Heart left ventricle (tissue), 13 donors: ENCODE measurements at regions not wholly inside any gene's neighbourhood (a gene's known extent, or its start where the extent isn't known, plus 50 kb on each side); places are given as distances from the start of the nearest gene placed in this dataset.

Experiments used
- POLR2A ChIP-seq, 2 donors: fragments of 450-650 bp; IDR thresholded peaks; one replicate each; pipeline ENCODE4 v1.6.1; 2017; ENCODE audit warnings: antibody characterized with exemption in 2 of 2, mild to moderate bottlenecking in 2 of 2, moderate library complexity in 2 of 2
- TF ChIP-seq, protein P1 (sequence below), 12 donors: fragments of 200-600 bp; sonication (generic) in 4 of 12; IDR thresholded peaks; one replicate each; pipeline versions ENCODE4 v1.5.0 to v1.8.0; 2018 to 2022; ENCODE audit warnings: antibody characterized with exemption in 12 of 12, mild to moderate bottlenecking in 5 of 12
- donor health status: ischemic (EF 13 %, LVEDD 7.1; RV severe dilation, severe dysfunction).
- donor health status: DM: no; HTN: yes; CAD: no.
- donor health status: DM: no; HTN: no; CAD: no.
- donor health status: ischemic (EF 25% LVEDD 6.9; RV normal size, moderate dysfunction).
- donor health status: ischemic (EF 25% LVEDD 5.7; RV mildly dilated, moderate dysfunction).
- donor health status: ischemic (EF 35%, LVEDD 5.7; RV mildly dilated, moderate dysfunction).
- donor health status: nonischemic (EF 11% LVEDD 7.7; RV severe dilation, severe dysfunction).
- donor health status: DM: yes; HTN: yes; CAD: no.
- donor health status: PGD.
- donor health status: ischemic (EF 29% LVEDD 5.4; RV normal size, mild dysfunction).
- donor health status: nonischemic (EF 23%, LVEDD 6.1; RV moderate dilation, normal function).

DNA sequence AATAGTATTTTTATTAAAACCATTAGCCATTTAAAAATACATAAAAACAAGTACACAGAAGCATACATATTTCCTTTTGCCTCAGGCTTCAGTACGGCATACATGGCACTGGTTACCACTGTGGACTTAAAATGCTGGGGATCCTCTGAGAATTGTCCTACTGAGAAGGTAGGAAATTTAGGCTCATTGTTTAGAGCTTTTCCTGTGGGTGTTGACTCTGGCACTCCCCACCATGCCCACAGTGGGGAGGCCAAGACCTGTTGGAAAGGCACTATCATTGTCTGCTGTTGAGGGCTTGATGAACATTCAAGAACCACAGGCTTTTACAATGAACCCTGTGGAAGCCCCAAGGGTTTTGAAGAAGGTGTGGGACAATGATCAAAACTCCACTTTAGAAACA lies 473.4 kb downstream of the BTBD3 start:
- TF ChIP-seq, protein P1, sequence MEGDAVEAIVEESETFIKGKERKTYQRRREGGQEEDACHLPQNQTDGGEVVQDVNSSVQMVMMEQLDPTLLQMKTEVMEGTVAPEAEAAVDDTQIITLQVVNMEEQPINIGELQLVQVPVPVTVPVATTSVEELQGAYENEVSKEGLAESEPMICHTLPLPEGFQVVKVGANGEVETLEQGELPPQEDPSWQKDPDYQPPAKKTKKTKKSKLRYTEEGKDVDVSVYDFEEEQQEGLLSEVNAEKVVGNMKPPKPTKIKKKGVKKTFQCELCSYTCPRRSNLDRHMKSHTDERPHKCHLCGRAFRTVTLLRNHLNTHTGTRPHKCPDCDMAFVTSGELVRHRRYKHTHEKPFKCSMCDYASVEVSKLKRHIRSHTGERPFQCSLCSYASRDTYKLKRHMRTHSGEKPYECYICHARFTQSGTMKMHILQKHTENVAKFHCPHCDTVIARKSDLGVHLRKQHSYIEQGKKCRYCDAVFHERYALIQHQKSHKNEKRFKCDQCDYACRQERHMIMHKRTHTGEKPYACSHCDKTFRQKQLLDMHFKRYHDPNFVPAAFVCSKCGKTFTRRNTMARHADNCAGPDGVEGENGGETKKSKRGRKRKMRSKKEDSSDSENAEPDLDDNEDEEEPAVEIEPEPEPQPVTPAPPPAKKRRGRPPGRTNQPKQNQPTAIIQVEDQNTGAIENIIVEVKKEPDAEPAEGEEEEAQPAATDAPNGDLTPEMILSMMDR (IDR thresholded peaks at IDR 0.05) = no peak
- TF ChIP-seq POLR2A (IDR thresholded peaks at IDR 0.05) = no peak
